ENCODE measurements at regions not wholly inside any gene's neighbourhood (a gene's known extent, or its start where the extent isn't known, plus 50 kb on each side); places are given as distances from the start of the nearest gene placed in this dataset.

DNA sequence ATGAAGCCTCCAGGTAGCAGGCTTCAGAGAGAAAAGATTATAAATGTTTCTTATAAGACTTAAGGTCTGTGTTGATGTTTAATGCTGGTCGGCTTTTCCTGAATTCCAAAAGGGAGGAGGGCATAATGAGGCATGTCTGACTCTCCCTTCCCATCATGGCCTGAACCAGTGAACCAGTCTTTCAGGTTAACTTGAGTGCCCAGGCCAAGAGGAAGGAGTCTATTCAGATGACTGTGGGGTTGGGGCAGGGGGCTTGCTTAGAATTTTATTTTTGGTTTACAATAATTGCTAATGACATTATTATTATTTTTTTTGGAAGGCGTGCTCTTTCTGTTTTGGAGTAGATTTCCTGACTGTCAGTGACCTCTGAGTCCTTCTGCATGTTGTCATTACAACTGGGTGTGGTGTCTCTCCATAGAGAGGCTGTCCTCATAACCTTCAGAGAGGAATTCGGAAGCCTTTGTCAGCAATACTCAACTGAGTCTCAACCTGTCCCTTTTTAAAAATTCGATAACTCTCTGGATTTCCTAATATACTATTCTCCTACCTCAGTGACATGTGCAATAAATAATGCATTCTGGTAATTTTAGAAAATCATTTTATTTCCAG, 275.1 kb upstream of the CXCR4 start:
- CTCF ChIA-PET = no interaction called here
- Histone ChIP-seq H3K4me2 (no peak overlapping the region), H3K36me3 (ENCODE audit: low read depth) (no peaks in the 10 kb centered on the region), H3K4me1 (replicated peaks; ENCODE audit: insufficient read depth) (no peaks in the 10 kb centered on the region), H3K4me3 (no peak overlapping the region), H3K27me3 (ENCODE audit: insufficient read depth, low read depth) (0 out of 2 replicates have a peak, but pooled peaks cover 6% of the 10 kb centered on the region), H3K79me2 (ENCODE audit: low read depth) (no peaks in the 10 kb centered on the region), H2AFZ (no peak overlapping the region), H3F3A (ENCODE audit: insufficient read depth, low read depth) (no peaks in the 10 kb centered on the region), H3K27ac (no peak overlapping the region), H3K9me2 (ENCODE audit: insufficient read depth) (no peaks in the 10 kb centered on the region), H4K20me1 (ENCODE audit: insufficient read depth) (no peaks in the 10 kb centered on the region), H3K9me3 (ENCODE audit: insufficient read depth, low read depth) (no peaks in the 10 kb centered on the region)
- TF ChIP-seq EZH2 (IDR thresholded peaks at IDR 0.05; ENCODE audit: low read depth) = no peak
- TF ChIP-seq, protein P1, sequence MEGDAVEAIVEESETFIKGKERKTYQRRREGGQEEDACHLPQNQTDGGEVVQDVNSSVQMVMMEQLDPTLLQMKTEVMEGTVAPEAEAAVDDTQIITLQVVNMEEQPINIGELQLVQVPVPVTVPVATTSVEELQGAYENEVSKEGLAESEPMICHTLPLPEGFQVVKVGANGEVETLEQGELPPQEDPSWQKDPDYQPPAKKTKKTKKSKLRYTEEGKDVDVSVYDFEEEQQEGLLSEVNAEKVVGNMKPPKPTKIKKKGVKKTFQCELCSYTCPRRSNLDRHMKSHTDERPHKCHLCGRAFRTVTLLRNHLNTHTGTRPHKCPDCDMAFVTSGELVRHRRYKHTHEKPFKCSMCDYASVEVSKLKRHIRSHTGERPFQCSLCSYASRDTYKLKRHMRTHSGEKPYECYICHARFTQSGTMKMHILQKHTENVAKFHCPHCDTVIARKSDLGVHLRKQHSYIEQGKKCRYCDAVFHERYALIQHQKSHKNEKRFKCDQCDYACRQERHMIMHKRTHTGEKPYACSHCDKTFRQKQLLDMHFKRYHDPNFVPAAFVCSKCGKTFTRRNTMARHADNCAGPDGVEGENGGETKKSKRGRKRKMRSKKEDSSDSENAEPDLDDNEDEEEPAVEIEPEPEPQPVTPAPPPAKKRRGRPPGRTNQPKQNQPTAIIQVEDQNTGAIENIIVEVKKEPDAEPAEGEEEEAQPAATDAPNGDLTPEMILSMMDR (conservative IDR thresholded peaks at IDR 0.05) = no peak
- POLR2A ChIA-PET (ENCODE audit: unreplicated experiment) = no interaction called here
- no peak for DNase-seq
- BruUV-seq (replicated peaks) = no TSS peak
- intact Hi-C loops (cut with micrococcal nuclease; ENCODE audit: unreplicated experiment) = no loop called here

DNA sequence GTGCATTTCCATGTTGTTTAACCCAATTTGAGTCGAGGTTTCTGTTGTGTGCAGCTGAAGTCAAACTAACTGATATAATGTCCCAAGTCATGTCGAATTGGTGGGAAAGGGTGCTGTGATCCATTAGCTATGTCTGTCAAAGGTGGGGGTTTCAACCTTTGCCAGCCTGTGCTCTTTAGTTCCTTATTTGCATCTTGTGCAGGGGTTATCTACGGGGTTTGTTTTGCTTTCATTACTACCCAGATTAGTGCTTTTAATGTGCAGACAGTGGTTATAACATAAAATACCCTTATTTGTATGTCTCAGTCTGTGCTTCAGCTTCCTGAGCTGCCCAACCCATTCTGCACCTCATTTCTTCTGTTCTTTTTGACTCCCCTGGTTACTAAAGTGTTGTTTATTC, 271.9 kb upstream of the CXCR4 start:
- CTCF ChIA-PET = no interaction called here
- intact Hi-C loops (cut with micrococcal nuclease; ENCODE audit: unreplicated experiment) = no loop called here
- H3K9me3 ChIP-seq (ENCODE audit: insufficient read depth, low read depth) = no peaks in the 10 kb centered on the region

DNA sequence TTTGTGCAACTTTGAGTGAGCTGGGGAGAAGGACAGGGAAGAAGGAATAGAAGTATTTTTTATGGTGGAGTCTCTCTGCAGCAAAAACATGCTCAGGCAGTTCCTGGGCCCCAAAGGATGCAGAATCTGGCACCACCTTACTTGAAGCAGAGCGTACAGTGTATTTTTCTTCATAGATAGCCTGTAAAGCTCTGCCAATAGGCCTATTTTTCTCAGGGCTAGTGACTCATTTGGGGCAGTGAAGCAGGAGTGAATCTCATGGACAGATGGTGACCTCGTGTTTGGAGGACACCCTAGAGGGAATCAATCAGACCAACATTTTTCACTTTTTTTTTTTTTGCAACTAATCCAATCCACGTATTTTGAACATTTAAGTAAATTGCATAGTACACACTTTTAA, 268.1 kb upstream of the CXCR4 start:
- CTCF ChIA-PET = no interaction called here

More for the DNA sequence above, 271.9 kb upstream of the CXCR4 start:
- H4K20me1 ChIP-seq (ENCODE audit: insufficient read depth) = no peaks in the 10 kb centered on the region
- H3K4me2 ChIP-seq = no peak overlapping the region
- BruUV-seq (replicated peaks) = no TSS peak
- no peak for DNase-seq
- no peaks in the 10 kb centered on the region for H3K79me2 ChIP-seq (ENCODE audit: low read depth)
- H2AFZ ChIP-seq = no peak overlapping the region
- H3K4me3 ChIP-seq = no peak overlapping the region
- no peak overlapping the region for H3K27ac ChIP-seq
- H3K4me1 ChIP-seq (replicated peaks; ENCODE audit: insufficient read depth) = no peaks in the 10 kb centered on the region
- 0 out of 2 replicates have a peak, but pooled peaks cover 6% of the 10 kb centered on the region for H3K27me3 ChIP-seq (ENCODE audit: insufficient read depth, low read depth)
- H3F3A ChIP-seq (ENCODE audit: insufficient read depth, low read depth) = no peaks in the 10 kb centered on the region
- TF ChIP-seq EZH2 (IDR thresholded peaks at IDR 0.05; ENCODE audit: low read depth) = no peak
- TF ChIP-seq, protein P1 (conservative IDR thresholded peaks at IDR 0.05) = no peak
- POLR2A ChIA-PET (ENCODE audit: unreplicated experiment) = no interaction called here
- no peaks in the 10 kb centered on the region for H3K36me3 ChIP-seq (ENCODE audit: low read depth)
- no peaks in the 10 kb centered on the region for H3K9me2 ChIP-seq (ENCODE audit: insufficient read depth)

More for the DNA sequence above, 268.1 kb upstream of the CXCR4 start:
- Histone ChIP-seq H3F3A (ENCODE audit: insufficient read depth, low read depth) (no peaks in the 10 kb centered on the region), H3K36me3 (ENCODE audit: low read depth) (no peaks in the 10 kb centered on the region), H4K20me1 (ENCODE audit: insufficient read depth) (no peaks in the 10 kb centered on the region), H3K4me2 (no peak overlapping the region), H3K9me3 (ENCODE audit: insufficient read depth, low read depth) (no peaks in the 10 kb centered on the region), H2AFZ (no peak overlapping the region), H3K9me2 (ENCODE audit: insufficient read depth) (no peaks in the 10 kb centered on the region), H3K79me2 (ENCODE audit: low read depth) (no peaks in the 10 kb centered on the region), H3K4me1 (replicated peaks; ENCODE audit: insufficient read depth) (no peaks in the 10 kb centered on the region), H3K4me3 (no peak overlapping the region), H3K27ac (no peak overlapping the region), H3K27me3 (ENCODE audit: insufficient read depth, low read depth) (0 out of 2 replicates have a peak, but pooled peaks cover 6% of the 10 kb centered on the region)
- BruUV-seq (replicated peaks) = no TSS peak
- DNase-seq = no peak
- intact Hi-C loops (cut with micrococcal nuclease; ENCODE audit: unreplicated experiment) = no loop called here
- no peak for TF ChIP-seq EZH2 (IDR thresholded peaks at IDR 0.05; ENCODE audit: low read depth)
- TF ChIP-seq, protein P1 (conservative IDR thresholded peaks at IDR 0.05) = no peak
- POLR2A ChIA-PET (ENCODE audit: unreplicated experiment) = no interaction called here
